Posterior vena cava (tissue), 2 donors: ENCODE measurements at regions not wholly inside any gene's neighbourhood (a gene's known extent, or its start where the extent isn't known, plus 50 kb on each side); places are given as distances from the start of the nearest gene placed in this dataset.
"Not testable (repeated sequence)": the region's sequence is repeated elsewhere in the genome, so short reads cannot be mapped to it uniquely, and the experiment has no call there.

ENCODE experiments used
- DNase-seq: peaks from one replicate; pipeline ENCODE4 v3.0.0-alpha.2; 2020; ENCODE audit warnings: low spot score
- intact Hi-C, 2 donors: fragments of 100-400 bp; cut with DNase I; formaldehyde crosslinking; loops; one replicate each; pipeline versions ENCODE4 v1.14.1 to v1.14.2; 2022 to 2023
- donor health status: DM: yes; HTN: yes; CAD: no.
- donor health status: DM: yes; HTN: yes; CAD: no.

GRCh38 chr21:34261841-34262468 is 101.9 kb upstream of the KCNE2 start:
- intact Hi-C loops, result no loop called here
- no peak for DNase-seq

- intact Hi-C loops, result no loop called here
- DNase-seq, result no peak
Observed at GRCh38 chr21:34262469-34262845, 101.3 kb upstream of the KCNE2 start.

GRCh38 chr21:34263629-34264028 is 100.2 kb upstream of the KCNE2 start:
- DNase-seq, result no peak
- intact Hi-C loops, result no loop called here

- intact Hi-C loops, result no loop called here
- DNase-seq, result no peak
Observed at GRCh38 chr21:34266351-34266750, 97.5 kb upstream of the KCNE2 start.

- intact Hi-C loops, result no loop called here
Observed at GRCh38 chr21:34268493-34268892, 95.3 kb upstream of the KCNE2 start.

GRCh38 chr21:34270411-34270810 is 93.4 kb upstream of the KCNE2 start:
- intact Hi-C loops, result no loop called here
- DNase-seq, result no peak

More at GRCh38 chr21:34268493-34268892, 95.3 kb upstream of the KCNE2 start:
- no peak for DNase-seq

- intact Hi-C loops, result no loop called here
Observed at GRCh38 chr21:34271189-34271851, 92.5 kb upstream of the KCNE2 start.

GRCh38 chr21:34272321-34272720 is 91.5 kb upstream of the KCNE2 start:
- intact Hi-C loops, result no loop called here
- DNase-seq, result no peak

More at GRCh38 chr21:34271189-34271851, 92.5 kb upstream of the KCNE2 start:
- DNase-seq, result no peak

- DNase-seq, result no peak
- intact Hi-C loops, result no loop called here
Observed at GRCh38 chr21:34274001-34274400, 89.8 kb upstream of the KCNE2 start.

- intact Hi-C loops, result no loop called here
- DNase-seq, result no peak
Observed at GRCh38 chr21:34276711-34277425, 86.9 kb upstream of the KCNE2 start.

GRCh38 chr21:34278451-34278850 is 85.4 kb upstream of the KCNE2 start:
- DNase-seq, result no peak
- intact Hi-C loops, result no loop called here

- DNase-seq, result no peak
- intact Hi-C loops, result no loop called here
Observed at GRCh38 chr21:34279285-34279684, 84.5 kb upstream of the KCNE2 start.

GRCh38 chr21:34279883-34280282 is 83.9 kb upstream of the KCNE2 start:
- intact Hi-C loops, result no loop called here
- no peak for DNase-seq

- intact Hi-C loops, result no loop called here
- DNase-seq, result no peak
Observed at GRCh38 chr21:34280389-34280795, 83.4 kb upstream of the KCNE2 start.

- intact Hi-C loops, result no loop called here
- DNase-seq, result no peak
Observed at GRCh38 chr21:34280959-34281358, 82.8 kb upstream of the KCNE2 start.

GRCh38 chr21:34282223-34282622 is 81.6 kb upstream of the KCNE2 start:
- intact Hi-C loops, result no loop called here
- DNase-seq, result no peak

GRCh38 chr21:34284666-34285065 is 79.1 kb upstream of the KCNE2 start:
- no peak for DNase-seq
- intact Hi-C loops, result no loop called here

- intact Hi-C loops, DNase-seq: not testable (repeated sequence)
Observed at GRCh38 chr21:34288042-34288441, 75.8 kb upstream of the KCNE2 start.

GRCh38 chr21:34289856-34290255 is 74.0 kb upstream of the KCNE2 start:
- intact Hi-C loops, result no loop called here
- DNase-seq, result no peak

- intact Hi-C loops, result no loop called here
- DNase-seq, result no peak
Observed at GRCh38 chr21:34296878-34297277, 66.9 kb upstream of the KCNE2 start.
